ENCODE measurements at regions not wholly inside any gene's neighbourhood (a gene's known extent, or its start where the extent isn't known, plus 50 kb on each side); places are given as distances from the start of the nearest gene placed in this dataset.
A peak's percentile ranks its signal among the peaks of the same experiment; 100 is the strongest.

DNA sequence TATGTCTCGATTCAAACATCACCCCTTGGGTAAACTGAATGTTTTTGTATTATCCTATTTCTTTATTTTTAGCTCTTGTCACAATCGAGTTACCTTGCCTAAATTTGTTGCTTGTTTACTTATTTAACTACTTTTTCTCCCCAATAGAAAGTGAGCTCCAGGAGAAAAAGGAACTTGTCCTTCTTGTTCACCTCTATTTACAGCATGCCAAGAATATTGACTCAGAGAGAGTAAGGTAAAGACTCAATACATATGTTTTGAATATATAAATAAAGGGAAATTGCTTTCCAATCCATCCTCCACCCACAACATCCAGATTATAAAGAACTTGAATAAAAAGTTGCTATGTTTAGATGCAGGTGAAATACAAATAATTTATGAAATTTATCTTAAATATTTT, 107.3 kb upstream of the PDC start:
- ChIA-PET POLR2A (no interaction called here), CTCF (interaction anchor here (0.6 kb wide), 1 partner anchor 193 kb away, joined by 4 read pairs; the partner anchor contains the start of gene TPR)
- Histone ChIP-seq H3K36me3 (ENCODE audit: control insufficient read depth in 2 of 2, insufficient read depth in 1 of 2, low read length in 2 of 2) (no peaks in the 10 kb centered on the region), H3K4me3 (ENCODE audit: low read depth, low read length) (no peak overlapping the region), H3K4me1 (ENCODE audit: control insufficient read depth, insufficient read depth, low read length) (no peaks in the 10 kb centered on the region), H3K9me3 (ENCODE audit: control insufficient read depth, insufficient read depth, low read depth, low read length) (no peaks in the 10 kb centered on the region), H3K27ac (ENCODE audit: extremely low read depth, low read depth, low read length) (no peak overlapping the region)
- TF ChIP-seq ZXDB (tag by site-specific recombination; IDR thresholded peaks at IDR 0.05): no peak

DNA sequence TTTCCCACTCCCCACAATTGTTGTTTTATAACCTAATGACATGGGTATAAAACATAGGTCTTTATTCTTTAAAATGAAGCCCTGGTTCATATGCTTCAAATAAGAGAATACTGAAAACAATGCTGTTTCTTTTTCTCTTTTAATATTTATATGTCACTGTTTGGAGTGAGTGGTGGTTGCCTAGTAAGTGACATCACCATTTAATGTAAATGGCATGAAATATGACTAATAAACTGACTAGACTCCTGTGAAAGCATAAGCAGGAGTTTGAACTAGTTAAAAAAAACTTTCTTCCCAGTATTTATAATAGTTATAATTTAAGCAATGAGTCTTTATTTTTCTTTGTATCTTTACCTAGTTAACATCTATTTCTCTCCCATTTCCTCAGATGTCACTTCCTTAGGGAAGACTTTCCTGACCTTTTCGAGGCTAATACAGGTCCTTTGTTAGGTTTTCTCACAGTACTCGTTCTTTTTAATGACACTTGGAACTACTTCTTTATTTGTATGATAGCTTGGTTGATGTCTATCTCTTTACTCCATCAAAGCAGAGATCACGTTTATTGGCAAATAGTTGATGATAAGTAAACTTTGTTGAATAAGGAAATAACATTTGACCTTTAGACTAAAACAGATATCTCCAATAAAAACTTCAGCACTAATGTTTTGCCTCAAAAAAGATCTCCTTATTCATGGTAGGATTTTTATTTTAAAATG, 105.4 kb upstream of the PDC start:
- Histone ChIP-seq H3K4me1 (ENCODE audit: control insufficient read depth, insufficient read depth, low read length) (no peaks in the 10 kb centered on the region), H3K36me3 (ENCODE audit: control insufficient read depth in 2 of 2, insufficient read depth in 1 of 2, low read length in 2 of 2) (no peaks in the 10 kb centered on the region), H3K27ac (ENCODE audit: extremely low read depth, low read depth, low read length) (no peak overlapping the region), H3K4me3 (ENCODE audit: low read depth, low read length) (no peak overlapping the region), H3K9me3 (ENCODE audit: control insufficient read depth, insufficient read depth, low read depth, low read length) (no peaks in the 10 kb centered on the region)
- POLR2A ChIA-PET: no interaction called here
- CTCF ChIA-PET: no interaction called here
- no peak for TF ChIP-seq ZNF658 (tag by site-specific recombination; IDR thresholded peaks at IDR 0.05)
- TF ChIP-seq, protein P1, sequence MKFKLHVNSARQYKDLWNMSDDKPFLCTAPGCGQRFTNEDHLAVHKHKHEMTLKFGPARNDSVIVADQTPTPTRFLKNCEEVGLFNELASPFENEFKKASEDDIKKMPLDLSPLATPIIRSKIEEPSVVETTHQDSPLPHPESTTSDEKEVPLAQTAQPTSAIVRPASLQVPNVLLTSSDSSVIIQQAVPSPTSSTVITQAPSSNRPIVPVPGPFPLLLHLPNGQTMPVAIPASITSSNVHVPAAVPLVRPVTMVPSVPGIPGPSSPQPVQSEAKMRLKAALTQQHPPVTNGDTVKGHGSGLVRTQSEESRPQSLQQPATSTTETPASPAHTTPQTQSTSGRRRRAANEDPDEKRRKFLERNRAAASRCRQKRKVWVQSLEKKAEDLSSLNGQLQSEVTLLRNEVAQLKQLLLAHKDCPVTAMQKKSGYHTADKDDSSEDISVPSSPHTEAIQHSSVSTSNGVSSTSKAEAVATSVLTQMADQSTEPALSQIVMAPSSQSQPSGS (tag by site-specific recombination; IDR thresholded peaks at IDR 0.05; ENCODE audit: low read depth): 0 out of 2 replicates have a peak, but pooled peaks have one; percentile 42
- no peak for TF ChIP-seq HOXC10 (CRISPR knock-in tag; IDR thresholded peaks at IDR 0.05)
- TF ChIP-seq, protein P2, sequence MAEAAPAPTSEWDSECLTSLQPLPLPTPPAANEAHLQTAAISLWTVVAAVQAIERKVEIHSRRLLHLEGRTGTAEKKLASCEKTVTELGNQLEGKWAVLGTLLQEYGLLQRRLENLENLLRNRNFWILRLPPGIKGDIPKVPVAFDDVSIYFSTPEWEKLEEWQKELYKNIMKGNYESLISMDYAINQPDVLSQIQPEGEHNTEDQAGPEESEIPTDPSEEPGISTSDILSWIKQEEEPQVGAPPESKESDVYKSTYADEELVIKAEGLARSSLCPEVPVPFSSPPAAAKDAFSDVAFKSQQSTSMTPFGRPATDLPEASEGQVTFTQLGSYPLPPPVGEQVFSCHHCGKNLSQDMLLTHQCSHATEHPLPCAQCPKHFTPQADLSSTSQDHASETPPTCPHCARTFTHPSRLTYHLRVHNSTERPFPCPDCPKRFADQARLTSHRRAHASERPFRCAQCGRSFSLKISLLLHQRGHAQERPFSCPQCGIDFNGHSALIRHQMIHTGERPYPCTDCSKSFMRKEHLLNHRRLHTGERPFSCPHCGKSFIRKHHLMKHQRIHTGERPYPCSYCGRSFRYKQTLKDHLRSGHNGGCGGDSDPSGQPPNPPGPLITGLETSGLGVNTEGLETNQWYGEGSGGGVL (tag by site-specific recombination; IDR thresholded peaks at IDR 0.05): no peak
- TF ChIP-seq ZNF19 (tag by site-specific recombination; IDR thresholded peaks at IDR 0.05; ENCODE audit: low read depth): no peak
- TF ChIP-seq ZBTB8A (tag by site-specific recombination; IDR thresholded peaks at IDR 0.05): no peak

DNA sequence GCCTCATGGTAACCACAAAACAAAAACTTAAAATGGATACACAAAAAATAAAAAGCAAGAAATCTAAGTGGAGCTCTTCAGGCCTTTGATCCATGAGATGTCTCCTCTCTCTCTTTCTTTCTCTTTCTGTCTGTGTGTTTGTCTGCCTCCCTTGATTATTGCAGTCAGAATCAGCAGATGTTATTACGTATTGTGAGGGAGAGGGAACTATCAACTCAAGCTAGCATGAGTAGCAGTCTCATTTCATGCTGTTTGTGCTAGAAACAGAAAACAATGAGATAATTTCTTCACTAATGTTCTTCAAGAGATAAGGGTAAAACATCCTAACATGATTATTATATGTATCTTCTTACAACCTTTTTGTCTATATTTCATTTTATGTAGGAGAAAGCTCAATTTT, 103.7 kb upstream of the PDC start:
- no peaks in the 10 kb centered on the region for H3K9me3 ChIP-seq (ENCODE audit: control insufficient read depth, insufficient read depth, low read depth, low read length)
- H3K36me3 ChIP-seq (ENCODE audit: control insufficient read depth in 2 of 2, insufficient read depth in 1 of 2, low read length in 2 of 2): no peaks in the 10 kb centered on the region
- H3K4me1 ChIP-seq (ENCODE audit: control insufficient read depth, insufficient read depth, low read length): no peaks in the 10 kb centered on the region
- H3K27ac ChIP-seq (ENCODE audit: extremely low read depth, low read depth, low read length): no peak overlapping the region
- no peak overlapping the region for H3K4me3 ChIP-seq (ENCODE audit: low read depth, low read length)
- TF ChIP-seq, protein P3, sequence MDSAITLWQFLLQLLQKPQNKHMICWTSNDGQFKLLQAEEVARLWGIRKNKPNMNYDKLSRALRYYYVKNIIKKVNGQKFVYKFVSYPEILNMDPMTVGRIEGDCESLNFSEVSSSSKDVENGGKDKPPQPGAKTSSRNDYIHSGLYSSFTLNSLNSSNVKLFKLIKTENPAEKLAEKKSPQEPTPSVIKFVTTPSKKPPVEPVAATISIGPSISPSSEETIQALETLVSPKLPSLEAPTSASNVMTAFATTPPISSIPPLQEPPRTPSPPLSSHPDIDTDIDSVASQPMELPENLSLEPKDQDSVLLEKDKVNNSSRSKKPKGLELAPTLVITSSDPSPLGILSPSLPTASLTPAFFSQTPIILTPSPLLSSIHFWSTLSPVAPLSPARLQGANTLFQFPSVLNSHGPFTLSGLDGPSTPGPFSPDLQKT (IDR thresholded peaks at IDR 0.05; ENCODE audit: borderline replicate concordance, low read depth, low read length): no peak
- no peak for TF ChIP-seq ZFP3 (tag by site-specific recombination; IDR thresholded peaks at IDR 0.05; ENCODE audit: low read depth)
- TF ChIP-seq ZNF23 (tag by site-specific recombination; IDR thresholded peaks at IDR 0.05; ENCODE audit: borderline replicate concordance): no peak
- TF ChIP-seq ZNF169 (tag by site-specific recombination; IDR thresholded peaks at IDR 0.05): no peak
- TF ChIP-seq, protein P4, sequence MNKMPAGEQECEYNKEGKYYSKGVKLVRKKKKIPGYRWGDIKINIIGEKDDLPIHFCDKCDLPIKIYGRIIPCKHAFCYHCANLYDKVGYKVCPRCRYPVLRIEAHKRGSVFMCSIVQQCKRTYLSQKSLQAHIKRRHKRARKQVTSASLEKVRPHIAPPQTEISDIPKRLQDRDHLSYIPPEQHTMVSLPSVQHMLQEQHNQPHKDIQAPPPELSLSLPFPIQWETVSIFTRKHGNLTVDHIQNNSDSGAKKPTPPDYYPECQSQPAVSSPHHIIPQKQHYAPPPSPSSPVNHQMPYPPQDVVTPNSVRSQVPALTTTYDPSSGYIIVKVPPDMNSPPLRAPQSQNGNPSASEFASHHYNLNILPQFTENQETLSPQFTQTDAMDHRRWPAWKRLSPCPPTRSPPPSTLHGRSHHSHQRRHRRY (tag by site-specific recombination; IDR thresholded peaks at IDR 0.05): no peak
- no peak for TF ChIP-seq ZNF629 (tag by site-specific recombination; IDR thresholded peaks at IDR 0.05)
- no peak for TF ChIP-seq ZNF335 (tag by site-specific recombination; conservative IDR thresholded peaks at IDR 0.05)
- TF ChIP-seq, protein P5, sequence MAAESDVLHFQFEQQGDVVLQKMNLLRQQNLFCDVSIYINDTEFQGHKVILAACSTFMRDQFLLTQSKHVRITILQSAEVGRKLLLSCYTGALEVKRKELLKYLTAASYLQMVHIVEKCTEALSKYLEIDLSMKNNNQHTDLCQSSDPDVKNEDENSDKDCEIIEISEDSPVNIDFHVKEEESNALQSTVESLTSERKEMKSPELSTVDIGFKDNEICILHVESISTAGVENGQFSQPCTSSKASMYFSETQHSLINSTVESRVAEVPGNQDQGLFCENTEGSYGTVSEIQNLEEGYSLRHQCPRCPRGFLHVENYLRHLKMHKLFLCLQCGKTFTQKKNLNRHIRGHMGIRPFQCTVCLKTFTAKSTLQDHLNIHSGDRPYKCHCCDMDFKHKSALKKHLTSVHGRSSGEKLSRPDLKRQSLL (tag by site-specific recombination; IDR thresholded peaks at IDR 0.05): no peak
- TF ChIP-seq, protein P6, sequence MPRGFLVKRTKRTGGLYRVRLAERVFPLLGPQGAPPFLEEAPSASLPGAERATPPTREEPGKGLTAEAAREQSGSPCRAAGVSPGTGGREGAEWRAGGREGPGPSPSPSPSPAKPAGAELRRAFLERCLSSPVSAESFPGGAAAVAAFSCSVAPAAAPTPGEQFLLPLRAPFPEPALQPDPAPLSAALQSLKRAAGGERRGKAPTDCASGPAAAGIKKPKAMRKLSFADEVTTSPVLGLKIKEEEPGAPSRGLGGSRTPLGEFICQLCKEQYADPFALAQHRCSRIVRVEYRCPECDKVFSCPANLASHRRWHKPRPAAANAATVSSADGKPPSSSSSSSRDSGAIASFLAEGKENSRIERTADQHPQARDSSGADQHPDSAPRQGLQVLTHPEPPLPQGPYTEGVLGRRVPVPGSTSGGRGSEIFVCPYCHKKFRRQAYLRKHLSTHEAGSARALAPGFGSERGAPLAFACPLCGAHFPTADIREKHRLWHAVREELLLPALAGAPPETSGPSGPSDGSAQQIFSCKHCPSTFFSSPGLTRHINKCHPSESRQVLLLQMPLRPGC (tag by site-specific recombination; IDR thresholded peaks at IDR 0.05): no peak
- TF ChIP-seq ZIC2 (tag by site-specific recombination; IDR thresholded peaks at IDR 0.05): no peak
- TF ChIP-seq MEIS1 (CRISPR knock-in tag; IDR thresholded peaks at IDR 0.05; ENCODE audit: borderline replicate concordance): no peak
- no peak for TF ChIP-seq WT1 (tag by site-specific recombination; IDR thresholded peaks at IDR 0.05)
- ChIA-PET POLR2A (no interaction called here), CTCF (interaction anchor here (0.5 to 0.7 kb wide), 3 partner anchors 50 to 1983 kb away, joined by 3 to 4 read pairs (median 4); no protein-coding TSS in a partner anchor)

All from HEK293 (cell line).